Gastroesophageal sphincter (tissue), 3 donors: ENCODE measurements at regions not wholly inside any gene's neighbourhood (a gene's known extent, or its start where the extent isn't known, plus 50 kb on each side); places are given as distances from the start of the nearest gene placed in this dataset.

Experiments
- POLR2A ChIP-seq, 2 donors: fragments of 450-650 bp; IDR thresholded peaks; one replicate each; pipeline ENCODE4 v1.6.1; 2017; ENCODE audit warnings: antibody characterized with exemption in 2 of 2, mild to moderate bottlenecking in 2 of 2, moderate library complexity in 1 of 2
- TF ChIP-seq, protein P1 (sequence below), 4 experiments: fragments of 200-600 bp in 2 of 4; fragments of 450-650 bp in 2 of 4; sonication (generic) in 1 of 4; IDR thresholded peaks; one replicate each; pipeline ENCODE4 v1.5.1; 2017 to 2019; ENCODE audit warnings: antibody characterized with exemption in 4 of 4, mild to moderate bottlenecking in 2 of 4, moderate library complexity in 2 of 4

DNA sequence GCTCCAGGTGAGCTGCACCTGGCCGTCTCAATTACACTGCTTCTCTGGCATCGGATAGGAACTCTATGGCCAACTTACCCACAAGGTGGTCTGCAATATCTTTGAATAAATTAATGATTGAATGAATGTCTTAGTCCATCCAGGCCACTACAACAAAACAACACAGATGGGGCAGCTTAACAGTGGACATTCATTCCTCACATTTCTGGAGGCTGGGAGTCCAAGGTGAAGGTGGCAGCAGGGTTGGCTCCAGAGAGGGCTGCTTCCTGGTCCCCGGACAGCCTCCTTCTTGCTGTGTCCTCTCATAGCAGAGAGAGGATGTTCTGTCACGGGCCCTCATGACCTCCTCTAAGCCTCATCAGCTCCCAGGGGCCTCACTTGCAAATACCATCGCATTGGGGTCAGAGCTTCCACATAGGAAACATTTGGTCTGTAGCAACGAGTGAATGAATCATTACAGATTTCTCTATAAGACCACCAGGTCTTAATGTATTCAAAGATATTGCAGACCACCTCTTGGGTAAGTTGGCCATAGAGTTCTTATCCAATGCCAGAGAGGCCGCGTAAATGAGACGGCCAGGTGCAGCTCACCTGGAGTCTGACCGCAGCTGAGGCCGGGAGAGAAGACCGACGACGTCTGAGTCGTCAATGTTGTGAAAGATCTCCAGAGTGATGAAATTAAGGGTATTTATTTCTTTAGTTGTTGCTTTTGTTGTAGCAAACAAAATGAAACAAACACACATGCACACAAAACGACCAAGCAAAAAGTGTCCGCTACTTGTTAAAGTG, 182.7 kb upstream of the C14orf180 start:
- TF ChIP-seq, protein P1, sequence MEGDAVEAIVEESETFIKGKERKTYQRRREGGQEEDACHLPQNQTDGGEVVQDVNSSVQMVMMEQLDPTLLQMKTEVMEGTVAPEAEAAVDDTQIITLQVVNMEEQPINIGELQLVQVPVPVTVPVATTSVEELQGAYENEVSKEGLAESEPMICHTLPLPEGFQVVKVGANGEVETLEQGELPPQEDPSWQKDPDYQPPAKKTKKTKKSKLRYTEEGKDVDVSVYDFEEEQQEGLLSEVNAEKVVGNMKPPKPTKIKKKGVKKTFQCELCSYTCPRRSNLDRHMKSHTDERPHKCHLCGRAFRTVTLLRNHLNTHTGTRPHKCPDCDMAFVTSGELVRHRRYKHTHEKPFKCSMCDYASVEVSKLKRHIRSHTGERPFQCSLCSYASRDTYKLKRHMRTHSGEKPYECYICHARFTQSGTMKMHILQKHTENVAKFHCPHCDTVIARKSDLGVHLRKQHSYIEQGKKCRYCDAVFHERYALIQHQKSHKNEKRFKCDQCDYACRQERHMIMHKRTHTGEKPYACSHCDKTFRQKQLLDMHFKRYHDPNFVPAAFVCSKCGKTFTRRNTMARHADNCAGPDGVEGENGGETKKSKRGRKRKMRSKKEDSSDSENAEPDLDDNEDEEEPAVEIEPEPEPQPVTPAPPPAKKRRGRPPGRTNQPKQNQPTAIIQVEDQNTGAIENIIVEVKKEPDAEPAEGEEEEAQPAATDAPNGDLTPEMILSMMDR (IDR thresholded peaks at IDR 0.05) = no peak
- no peak for TF ChIP-seq POLR2A (IDR thresholded peaks at IDR 0.05)
